Globus pallidus (tissue), 1 donor: ENCODE measurements at regions not wholly inside any gene's neighbourhood (a gene's known extent, or its start where the extent isn't known, plus 50 kb on each side); places are given as distances from the start of the nearest gene placed in this dataset.

Experiments used
- DNase-seq: peaks from one replicate; pipeline ENCODE4 v3.0.0-alpha.2; 2015; ENCODE audit warnings: low spot score

DNA sequence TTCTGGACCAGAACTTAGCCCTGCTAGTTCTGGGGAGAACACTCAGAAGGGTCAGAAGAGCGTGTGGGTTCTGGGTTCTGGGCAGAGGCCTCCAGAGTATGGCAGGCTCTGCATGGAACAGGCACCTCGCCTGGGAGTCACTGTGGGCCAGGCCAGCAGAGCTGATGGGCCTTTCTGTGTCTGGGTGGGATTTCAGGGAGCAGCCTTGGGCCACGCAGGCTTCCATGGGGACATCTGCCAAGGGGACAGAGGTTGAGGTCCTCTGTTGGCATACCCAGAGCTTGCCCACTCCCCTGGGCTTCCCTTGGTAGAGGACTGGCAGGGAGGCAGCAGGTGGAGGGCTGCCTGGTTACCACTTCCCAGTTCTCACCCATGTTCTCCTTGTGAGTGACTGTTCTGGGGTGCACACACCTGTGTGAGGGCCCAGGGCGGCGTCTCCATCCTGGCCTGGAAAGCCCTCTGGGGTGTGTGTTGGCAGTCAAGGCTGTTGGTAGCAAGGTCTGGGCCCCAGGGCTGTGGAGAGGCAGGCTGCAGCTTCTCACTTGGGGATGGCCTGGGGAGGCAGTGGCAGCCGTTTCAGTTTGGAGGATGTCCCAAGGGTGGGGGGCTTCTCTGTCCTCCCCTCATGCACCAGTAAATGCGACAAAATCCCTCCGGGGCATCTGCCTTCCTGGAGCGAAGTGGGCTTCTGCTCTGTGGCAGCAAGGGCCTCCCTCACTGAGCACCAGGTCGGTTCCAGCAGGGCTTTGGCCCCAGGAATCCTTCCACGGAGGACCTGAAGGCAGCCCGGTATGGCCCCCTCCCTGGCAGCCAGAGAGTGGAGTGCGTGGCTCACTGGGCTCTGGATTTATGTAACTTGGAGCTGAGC lies 74.6 kb upstream of the HDAC4 start:
- DNase-seq, result no peak

DNA sequence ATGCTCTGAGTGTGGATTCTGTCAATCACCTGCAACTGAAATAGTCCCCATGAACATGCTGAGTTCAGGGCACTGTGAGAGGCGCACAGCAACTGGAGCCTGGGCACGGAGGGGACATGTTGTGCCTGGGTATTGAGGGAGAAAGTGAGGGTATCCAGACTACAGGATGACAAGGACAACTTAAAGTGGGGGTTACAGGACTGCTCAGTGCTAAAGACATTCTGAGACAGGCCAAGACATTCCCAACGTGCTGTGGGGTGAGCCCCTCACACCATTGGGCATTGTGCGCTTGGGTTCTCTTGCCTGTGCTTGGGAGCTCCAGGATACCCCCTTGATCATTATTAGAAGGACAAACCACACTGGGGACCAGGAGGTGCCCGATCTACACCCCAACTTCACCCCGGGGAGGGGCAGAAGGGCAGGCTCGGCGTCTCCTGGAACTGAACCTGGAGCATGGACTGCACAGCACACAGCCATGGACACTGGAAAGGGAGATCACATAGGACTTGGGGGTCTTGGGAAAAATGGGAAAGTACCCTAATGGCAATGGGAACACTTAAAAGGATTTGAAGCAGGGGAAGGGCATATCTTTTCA lies 72.5 kb upstream of the HDAC4 start:
- DNase-seq, result no peak

- DNase-seq, result no peak
Observed at GRCh38 chr2:239472235-239472775, 71.5 kb upstream of the HDAC4 start.

- DNase-seq, result no peak
Observed at GRCh38 chr2:239471011-239471792, 70.4 kb upstream of the HDAC4 start.

DNA sequence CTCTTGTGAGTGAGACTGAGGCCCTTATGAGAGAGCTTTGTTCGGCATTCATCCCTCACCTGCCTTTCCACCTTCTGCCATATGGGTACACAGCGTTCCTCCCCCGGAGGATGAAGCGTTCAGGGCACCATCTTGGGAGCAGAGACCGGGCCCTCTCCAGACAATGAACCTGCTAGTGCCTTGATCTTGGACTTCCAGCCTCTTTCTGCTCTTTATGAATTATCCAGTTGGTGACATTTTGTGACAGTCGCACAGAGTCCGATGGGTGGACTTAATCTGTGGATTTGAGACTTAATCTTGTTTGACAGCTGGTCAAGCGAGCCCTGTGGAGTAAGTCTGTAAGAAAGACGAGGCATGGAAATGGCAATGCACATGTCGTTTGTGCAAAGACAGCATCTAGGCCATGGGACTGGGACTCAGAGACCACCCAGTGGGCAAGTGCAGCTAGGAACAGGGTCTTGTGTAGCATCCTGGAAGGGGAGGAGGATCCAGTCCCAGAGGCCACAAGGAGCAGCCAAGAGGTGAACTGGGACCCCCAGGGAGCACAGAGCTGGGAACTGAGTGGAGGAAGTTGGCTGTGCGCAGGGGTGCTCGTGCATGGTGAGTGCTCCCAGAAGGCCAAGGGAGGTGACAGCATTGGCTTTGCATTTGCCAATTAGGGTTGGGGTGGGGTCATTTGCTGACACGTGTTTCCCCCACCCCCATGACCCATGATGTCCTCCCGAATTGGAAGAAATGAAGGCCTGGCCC lies 69.5 kb upstream of the HDAC4 start:
- no peak for DNase-seq

GRCh38 chr2:239469106-239469960 lies 68.5 kb upstream of the HDAC4 start:
- no peak for DNase-seq

DNA sequence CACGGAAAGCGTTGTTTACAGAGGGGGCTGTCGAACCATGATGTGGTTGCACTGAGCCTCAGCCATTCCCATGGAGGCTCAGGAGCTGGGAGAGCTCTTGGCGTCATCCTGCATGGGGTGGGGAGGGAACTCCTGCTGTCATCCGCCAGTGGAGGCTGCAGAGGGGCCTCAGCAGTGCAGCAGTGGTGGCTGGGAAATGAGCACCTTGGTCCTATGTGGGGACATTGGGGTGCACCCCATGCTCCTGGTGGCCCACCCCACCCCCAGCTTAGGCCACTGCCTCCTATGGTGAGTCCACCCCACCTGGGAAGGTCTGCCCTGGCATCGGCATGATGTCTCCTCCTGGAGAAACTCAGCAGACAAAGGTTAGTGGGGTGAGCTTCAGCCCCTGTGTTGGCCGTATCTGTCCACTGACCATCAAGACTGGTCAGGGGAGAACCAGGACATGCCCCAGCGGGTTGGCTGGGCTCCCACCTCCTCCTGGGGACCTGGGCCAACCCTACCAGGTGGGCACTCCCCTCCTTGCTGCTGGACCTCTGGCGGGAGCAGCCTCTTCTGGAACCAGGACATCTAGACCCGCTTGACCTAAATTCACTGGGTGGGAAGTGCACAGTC lies 67.8 kb upstream of the HDAC4 start:
- no peak for DNase-seq

DNA sequence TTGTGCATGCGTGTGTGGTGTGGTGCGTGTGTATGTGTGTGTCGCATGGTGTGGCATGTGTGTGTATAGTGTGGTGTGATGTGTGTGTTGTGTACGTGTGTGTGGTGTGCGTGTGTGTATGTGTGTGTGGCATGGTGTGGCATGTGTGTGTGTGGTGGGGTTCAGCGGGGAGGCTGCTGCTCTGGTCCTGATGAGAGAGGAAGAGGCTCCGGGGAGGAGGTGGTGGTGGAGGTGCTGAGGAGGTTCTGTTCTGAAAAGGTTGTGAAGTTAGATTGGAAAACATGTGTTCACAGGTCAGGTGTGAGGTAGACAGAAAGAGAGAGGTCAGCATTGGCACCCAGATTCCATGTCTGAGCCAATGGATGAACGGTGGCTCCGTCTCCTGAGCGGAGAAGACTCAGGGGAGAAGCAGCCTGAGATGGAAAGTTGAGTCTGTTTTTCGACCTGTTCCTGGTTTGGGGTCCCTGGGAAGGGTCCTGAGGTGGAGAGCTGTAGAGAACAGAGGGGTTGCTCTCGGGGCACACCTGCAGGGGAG lies 67.2 kb upstream of the HDAC4 start:
- no peak for DNase-seq

DNA sequence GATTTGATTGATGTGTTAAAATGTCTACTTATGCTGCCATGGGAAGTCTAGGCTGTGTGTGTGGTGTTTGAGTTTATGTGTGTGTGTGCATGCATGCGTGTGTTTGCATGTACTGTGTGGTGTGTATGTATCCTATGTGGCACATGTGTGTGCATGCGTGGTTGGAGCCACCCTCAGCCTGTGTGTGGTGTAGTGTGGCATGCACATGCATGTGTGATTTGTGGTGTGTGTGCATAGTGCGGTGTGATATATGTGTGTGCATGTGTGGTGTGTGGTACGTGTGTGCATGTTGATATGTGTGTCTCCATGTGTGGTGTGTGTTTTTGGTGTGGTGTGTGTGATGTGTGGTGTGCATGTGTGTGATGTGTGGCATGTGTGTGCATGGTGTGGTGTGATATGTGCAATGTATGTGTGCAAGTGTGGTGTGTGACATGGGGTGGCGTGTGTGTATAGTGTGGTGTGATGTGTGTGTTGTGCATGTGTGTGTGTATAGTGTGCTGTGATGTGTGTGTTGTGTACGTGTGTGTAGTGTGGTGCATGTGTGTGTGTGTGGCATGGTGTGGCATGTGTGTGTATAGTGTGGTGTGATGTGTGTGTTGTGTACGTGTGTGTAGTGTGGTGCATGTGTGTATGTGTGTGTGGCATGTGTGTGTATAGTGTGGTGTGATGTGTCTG lies 66.6 kb upstream of the HDAC4 start:
- no peak for DNase-seq

DNA sequence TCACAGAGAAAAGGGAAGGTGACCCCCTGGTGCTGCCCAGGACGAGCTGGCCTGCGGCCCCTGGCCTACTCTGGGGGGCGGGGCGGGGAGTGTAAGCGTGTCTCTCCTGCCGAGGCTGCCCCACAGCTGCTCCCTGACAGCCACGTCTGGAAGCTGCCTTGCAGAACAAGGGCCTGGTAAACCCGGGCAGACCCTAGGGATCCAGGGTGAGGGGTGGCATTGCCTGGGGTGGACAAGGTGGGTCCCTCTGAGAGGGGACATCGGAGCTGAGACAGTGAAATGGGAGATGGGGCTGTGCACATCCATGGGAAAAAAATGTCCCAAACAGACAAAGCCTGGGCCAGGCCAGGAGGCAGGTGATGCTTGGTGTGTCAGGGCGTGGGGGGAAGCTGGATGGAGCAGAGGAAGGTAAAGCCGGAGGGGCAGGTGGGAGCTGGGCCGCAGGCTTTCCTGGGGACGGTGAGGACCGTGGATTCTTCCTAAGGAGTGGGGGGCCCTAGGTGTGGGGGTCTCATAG lies 66.0 kb upstream of the HDAC4 start:
- DNase-seq, result no peak

- DNase-seq, result no peak
Observed at GRCh38 chr2:239466061-239466754, 65.4 kb upstream of the HDAC4 start.

DNA sequence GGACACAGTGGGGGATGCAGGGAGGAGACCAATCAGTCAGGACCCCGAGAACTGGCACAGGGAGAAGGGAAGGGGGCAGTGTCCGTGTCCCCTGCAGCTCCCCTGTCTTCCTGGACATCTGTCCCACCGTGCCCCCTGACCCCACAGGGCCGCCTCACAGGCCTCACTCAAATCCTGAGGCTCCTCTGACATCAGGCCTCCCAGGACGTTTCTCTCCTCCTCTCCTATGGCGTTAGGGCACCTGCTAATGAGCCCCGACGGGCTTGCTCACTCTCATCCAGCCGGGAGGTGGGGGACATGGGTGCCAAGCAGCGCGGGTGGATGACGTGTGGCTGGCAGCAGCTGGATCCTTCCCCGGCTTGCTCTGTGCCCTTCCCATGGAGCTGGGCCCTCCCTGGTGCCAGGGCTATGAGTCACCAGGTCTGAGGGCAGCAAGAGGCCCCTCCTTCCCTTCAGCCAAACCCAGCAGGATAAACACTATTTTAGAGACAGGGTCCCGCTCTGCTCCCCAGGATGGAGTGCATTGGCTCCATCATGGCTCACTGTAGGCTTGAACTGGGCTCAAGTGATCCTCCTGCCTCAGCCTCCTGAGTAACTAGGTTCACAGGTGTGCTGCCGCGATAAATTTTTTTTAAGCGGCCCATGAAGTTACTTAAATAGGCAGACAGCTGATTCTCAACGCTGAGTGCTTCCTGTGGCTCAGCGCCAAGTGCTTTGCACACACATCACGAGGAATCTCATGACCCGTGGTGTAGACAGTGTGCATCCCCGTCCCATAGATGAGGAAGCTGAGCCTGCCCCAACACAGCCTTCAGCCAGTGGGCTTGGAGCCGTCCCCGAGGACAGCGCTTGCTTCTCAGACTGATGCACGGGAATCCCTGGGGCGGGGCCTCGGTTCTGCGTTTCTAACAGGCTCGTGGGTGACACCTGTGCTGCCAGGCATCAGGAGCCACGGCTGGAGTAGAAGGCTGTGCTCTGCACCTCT lies 64.5 kb upstream of the HDAC4 start:
- peak; percentile 94 for DNase-seq

GRCh38 chr2:239464166-239465016 lies 63.6 kb upstream of the HDAC4 start:
- no peak for DNase-seq

GRCh38 chr2:239463541-239464165 lies 62.8 kb upstream of the HDAC4 start:
- DNase-seq, result no peak

DNA sequence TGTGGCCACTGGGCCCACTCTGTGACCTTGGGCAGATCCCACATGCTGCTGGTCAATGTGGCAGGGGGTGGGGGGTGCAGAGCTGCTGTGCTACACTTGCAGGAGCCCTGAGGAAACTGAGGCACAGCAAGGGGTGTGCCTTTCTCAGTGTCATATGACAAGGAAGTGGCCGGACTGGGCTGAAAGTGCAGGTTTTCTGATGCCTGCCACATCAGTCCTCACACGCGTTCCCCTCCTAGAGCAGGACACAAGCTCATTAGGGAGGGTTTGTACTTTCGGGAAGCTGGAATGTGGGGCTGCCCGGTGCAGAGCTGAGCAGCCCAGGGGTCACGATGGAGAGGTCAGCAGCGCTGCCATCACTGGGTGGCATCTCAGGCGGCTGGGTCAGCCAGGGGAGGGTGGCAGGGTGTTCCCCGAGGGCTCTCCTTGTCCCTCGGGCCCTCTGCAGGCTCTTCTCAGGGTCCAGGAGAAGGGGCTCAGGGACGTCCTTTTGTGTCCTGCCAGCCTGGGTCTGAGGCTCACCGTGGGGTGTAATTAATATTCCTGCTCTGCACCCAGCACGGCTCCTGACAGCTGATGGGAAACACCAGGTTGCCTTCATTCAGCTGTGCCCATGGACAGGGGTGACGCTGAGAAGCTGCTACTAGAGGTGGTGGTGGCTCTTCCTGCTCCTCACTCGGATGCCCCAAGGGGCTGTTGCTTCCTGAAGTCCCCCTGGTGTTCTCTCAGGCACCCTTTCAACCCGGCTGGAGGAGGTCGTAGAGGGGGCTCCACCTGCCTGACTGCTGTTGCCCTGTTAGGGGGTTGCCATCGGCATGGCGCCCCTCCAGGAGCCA lies 62.1 kb upstream of the HDAC4 start:
- no peak for DNase-seq
